Activated CD4-positive, alpha-beta T cell treated with anti-CD3 and anti-CD28 coated beads, Interleukin-2, amount 50 U/mL, for 4 hours (primary cell): ENCODE measurements at regions not wholly inside any gene's neighbourhood (a gene's known extent, or its start where the extent isn't known, plus 50 kb on each side); places are given as distances from the start of the nearest gene placed in this dataset.

Experiments used
- DNase-seq, 2 experiments: peaks; one replicate each; pipeline ENCODE4 v3.0.0-alpha.2; 2020

DNA sequence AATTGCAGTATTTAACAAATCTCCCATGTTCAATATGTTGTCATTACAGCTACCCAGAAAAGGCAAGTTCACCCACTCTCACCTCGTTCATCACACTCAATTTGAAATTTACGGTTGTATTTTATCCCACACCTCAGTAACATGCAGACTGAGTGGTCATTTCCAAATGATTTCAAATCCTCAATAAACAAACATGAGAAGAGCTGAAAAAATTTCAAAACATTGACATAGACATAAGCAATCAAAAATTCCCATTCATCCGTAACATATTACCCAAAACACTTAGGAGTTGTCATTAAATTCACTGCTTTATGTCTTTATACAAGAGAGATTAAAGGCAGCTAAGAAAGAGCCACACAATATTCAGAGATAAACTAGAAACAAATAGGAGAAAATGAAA, 61.7 kb upstream of the NEBL start:
- DNase-seq, result no peak

DNA sequence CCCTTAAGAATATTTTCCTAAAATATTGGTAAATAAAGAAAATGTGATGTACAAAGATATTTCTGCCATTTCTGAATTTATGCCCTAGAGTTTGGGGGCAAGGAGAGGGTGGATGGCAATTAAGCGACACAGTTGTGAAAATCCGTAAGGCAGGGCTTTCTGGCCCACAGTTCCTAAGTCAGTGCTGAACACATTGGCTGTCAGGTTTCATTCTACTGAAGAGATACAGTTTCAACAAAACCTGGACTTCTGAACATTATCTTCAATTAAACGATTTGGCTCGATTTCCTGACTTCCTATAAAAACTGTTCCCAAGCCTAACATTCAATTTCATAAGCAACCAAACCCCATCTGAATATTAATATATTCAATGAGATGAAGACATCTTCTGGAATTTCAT, 61.1 kb upstream of the NEBL start:
- DNase-seq, result no peak

DNA sequence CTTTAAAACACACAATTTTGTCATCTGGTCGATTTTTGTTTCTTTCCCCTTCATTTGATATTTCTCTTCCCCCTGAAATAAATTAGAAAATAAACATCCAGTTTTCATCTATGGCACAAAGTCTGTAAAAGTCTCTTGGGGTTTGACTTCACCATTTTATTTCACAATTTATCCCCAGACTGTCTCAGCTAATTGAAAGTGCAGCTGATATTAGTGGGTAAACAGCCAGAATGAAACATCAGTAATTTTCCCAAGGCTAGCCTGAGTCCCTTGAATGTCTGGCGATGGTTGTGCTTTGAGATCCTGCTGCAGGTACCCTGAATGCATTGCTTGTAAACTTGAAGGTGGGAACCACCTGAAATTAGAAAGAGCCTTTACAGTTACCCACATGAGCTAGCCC, 60.6 kb upstream of the NEBL start:
- DNase-seq, result no peak

DNA sequence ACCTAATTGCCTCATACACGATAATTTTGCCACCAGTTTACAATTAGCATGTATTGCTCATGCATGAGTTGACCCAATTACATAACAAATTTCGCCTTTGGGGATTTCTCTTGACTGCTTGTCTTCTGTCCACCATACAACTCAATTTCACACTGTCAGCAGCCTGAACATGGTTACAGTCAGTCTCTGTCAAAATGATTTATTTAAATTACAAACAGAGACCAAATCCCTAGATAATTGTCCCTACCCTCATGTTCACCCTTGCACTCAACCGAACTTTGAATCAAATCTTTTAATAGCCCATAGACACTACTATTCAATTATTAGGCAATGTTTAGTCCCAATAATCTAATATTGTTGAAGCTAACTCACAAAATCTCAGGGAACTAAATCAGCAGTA, 59.7 kb upstream of the NEBL start:
- DNase-seq, result no peak

DNA sequence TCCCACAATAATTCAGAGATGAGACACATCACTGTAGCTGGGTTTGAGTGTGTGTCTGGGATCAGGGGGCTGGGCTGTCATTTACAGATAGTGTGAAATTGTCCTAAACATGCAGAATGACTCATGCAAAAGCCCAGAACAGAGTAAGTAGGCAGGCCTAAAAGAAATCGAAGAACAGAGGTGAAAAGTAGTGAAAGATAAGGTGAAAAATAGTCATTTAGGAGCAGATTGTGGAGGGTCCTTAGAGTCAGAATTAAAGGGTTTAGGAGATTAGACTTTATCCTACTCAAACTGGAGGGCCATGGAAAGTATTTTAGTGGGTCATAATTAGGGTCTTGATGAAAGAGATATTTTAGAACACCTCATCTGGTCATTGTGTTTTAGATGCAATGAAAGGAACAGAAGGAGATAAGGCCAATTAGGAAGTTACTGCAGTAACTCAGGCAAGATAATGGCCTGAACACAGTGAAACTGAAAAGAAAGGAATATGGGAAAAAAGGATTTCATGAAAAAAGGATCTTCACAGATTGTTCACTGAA, 58.3 kb upstream of the NEBL start:
- DNase-seq, result no peak

DNA sequence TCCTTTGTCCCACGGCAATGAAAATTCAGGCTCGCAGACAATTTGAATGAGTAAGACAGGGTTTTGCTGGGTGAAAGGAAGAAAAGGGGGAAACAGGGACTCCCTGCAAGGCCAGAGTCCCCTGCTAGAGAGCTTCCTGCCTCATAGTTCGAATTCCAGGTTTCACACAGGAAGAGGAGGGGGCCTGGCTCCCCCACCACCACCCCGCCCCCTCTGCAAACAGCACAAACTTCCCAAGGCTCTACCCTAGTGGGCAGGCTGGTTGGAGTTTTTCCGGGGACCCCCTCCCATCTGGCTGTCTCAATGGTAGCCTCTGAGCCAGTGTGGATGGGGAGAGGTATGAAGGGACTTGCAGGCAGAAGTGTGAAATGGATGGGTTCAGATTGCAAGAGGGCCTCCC, 57.4 kb upstream of the NEBL start:
- DNase-seq, result no peak

DNA sequence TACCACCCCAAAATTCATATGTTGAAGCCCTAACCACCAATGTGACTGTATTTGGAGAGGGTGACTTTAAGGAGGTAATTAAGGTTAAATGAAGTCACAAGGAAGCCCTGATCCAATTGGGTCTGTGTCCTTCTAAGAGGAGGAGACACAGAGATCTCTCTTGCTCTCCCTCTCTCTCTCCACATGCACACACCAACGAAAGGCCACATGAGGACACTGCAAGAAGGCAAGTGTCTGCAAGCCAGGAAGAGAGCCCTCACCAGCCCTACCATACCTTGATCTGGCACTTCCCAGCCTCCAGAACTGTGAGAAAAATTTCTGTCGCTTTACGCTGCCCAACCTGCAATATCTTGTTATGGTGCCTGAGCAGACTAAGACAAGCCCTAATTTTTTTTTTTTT, 56.0 kb upstream of the NEBL start:
- DNase-seq, result no peak

DNA sequence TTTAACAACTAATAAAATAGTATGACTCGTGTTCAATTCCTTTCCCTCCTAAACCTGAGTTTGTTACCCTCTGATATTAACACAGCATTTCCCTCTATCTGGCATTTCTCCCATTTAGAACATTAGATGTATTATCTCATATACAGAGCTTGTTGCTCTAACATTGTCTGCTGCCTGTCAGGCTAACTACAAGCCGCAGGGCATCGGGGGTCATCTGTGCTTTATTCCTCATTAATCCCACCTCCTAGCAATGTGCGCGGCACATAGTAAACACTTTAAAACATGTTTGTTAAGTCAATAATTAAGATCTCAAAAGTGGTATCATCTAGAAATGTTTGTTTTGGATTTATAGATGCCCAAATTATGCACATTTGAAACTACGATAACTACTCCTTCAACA, 52.9 kb upstream of the NEBL start:
- DNase-seq, result no peak

DNA sequence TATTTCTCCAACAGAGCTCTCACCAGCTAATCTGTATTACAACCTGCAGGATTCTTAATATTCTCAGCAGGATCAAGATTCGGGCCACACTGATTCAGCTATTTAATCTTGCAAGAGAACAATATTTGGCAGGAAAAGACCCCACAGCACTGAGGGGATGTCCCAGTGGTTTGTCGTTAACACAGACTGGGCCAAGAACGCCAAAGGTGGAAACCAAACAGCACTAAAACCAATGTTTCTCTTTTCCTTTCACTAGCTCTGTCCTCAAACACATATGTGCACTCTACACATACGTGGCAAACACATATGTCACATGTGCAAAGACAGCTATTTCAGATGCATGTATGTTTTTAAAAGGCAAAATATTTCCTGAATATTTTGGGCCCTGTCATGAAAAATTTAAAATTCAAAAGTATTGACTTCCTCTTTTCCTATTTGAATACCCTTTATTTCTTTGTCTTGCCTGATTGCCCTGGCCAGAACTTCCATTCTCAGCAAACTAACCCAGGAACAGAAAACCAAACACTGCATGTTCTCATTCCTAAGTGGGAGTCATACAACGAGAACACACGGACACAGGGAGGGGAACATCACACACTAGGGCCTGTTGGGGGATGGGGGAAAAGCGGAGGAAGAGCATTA, 51.7 kb upstream of the NEBL start:
- no peak for DNase-seq
